ENCODE measurements at regions not wholly inside any gene's neighbourhood (a gene's known extent, or its start where the extent isn't known, plus 50 kb on each side); places are given as distances from the start of the nearest gene placed in this dataset.

- DNase-seq (ENCODE audit: low read depth in 2 of 3, low spot score in 2 of 3): no peak
Observed at GRCh38 chr7:31455844-31456243, 58.0 kb upstream of the ITPRID1 start.

DNA sequence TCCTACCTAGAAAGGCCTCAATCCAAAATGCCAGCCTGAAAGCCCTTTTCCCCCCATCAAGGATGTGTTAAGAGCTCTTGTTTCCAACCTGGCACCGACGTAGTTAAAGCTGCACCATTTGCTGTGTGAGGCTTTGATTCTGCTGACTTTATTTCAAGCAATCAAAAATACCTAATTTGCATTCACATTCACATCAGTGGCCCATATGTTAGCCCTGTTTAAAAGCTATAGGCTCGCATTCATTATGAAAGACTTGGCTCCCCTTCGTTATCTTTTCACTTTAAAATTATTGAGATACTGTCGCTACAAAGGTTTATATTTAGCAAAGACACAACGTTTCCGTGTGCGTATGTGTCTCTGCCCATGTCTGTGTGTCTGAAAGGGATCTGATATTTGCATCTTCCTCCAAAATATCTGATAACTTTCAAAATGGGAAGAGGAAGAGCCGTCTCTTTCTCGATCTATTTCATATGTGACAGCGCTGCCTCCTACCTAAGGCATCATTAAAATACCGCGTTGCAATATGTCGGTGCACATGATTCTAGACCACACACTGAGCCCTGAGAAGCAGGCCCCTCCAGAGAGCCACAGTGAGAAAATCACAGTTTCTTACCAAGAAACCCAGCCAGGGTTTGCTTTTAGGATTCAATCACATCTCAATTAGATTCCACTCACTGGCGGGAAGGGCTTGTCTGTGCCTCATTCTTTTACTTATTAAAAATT is 57.1 kb upstream of the ITPRID1 start:
- DNase-seq (ENCODE audit: low read depth in 2 of 3, low spot score in 2 of 3): no peak

DNA sequence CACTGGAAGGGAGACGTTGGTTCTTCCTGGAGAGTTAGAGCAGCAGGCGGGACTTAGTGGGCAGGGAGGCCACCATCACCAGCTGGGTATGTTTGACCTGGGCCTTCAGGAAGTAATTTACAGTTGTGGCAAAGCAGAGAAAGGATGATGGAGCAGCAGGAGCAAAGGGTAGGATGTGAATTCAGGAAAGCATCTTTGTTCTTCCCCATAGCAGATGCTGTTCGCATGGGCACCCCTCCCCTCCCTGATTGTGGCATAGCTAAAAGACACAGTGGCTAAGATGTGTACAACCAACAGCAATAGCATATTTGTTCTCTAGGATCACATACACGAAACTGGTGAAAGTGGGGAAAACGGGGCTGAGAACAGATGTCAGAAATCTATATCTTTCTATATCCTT is 56.3 kb upstream of the ITPRID1 start:
- no peak for DNase-seq (ENCODE audit: low read depth in 2 of 3, low spot score in 2 of 3)

DNA sequence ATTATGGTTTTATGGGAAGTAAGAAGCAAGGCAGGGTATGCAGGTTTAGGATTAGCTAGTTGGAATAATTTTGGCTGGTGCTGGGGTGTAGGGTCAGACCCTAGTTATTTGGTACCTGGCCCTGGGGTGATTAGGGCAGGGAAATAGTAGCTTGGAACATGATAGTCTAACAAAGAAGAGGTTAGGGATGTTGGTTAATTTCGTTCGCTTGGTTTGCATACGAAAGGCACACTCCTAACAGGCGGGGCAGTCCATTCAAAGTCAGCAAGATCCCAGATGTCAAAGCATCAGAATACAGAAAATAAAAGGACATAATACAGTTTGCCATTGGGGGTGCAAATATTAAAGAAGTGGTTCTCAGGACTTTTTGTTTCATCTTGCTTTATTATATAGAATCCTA is 55.7 kb upstream of the ITPRID1 start:
- no peak for DNase-seq (ENCODE audit: low read depth in 2 of 3, low spot score in 2 of 3)

GRCh38 chr7:31462636-31463035 is 51.3 kb upstream of the ITPRID1 start:
- no peak for DNase-seq (ENCODE audit: low read depth in 2 of 3, low spot score in 2 of 3)

Measured in hematopoietic multipotent progenitor cell (in vitro differentiated cells).